ENCODE measurements at regions not wholly inside any gene's neighbourhood (a gene's known extent, or its start where the extent isn't known, plus 50 kb on each side); places are given as distances from the start of the nearest gene placed in this dataset.
"Not testable (repeated sequence)": the region's sequence is repeated elsewhere in the genome, so short reads cannot be mapped to it uniquely, and the experiment has no call there.

DNA sequence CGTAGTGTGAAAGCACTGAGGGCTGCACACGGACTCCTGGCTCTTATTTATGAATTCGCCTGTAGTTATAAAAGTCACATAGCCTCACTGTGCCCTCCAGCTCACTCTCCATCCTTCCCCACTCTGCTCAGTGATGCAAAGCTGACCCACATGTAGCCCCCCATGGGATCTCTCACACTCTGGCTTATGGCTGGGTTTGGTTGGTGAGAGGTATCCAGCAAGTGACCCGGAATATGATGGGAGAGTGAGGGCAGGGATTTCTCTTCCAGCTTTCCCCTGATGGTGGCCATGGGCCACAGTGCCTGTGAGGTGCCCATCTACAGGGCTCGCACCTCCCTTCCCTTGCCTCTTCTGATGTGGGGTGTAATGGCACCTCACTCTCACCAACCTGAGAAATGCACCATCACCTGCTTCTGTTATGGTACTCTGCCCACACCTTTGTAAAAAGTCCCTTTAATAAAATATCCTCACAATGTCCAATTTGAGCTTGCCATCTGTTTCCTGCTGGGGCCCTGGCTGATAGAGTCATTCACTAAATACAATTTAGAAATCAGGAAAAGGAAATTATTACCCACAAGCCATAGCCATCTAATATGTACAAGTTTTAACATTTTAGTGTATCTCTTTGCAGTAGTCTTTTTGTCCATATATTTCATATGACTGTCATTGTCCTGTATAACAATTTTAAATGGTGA, 93.6 kb downstream of the SCN11A start:
- H3K36me3 Mint-ChIP-seq = no peaks in the 10 kb centered on the region
- H3K4me1 ChIP-seq (ENCODE audit: control insufficient read depth, insufficient read depth, low read length) = no peaks in the 10 kb centered on the region
- no peaks in the 10 kb centered on the region for H3K27me3 ChIP-seq (ENCODE audit: control insufficient read depth, insufficient read depth, low read length)
- no peak overlapping the region for H3K27ac ChIP-seq (ENCODE audit: low read length)
- no peak overlapping the region for H3K4me3 Mint-ChIP-seq
- no peaks in the 10 kb centered on the region for H3K9me3 Mint-ChIP-seq
- intact Hi-C loops (cut with micrococcal nuclease) = no loop called here
- no peak overlapping the region for H3K27ac Mint-ChIP-seq
- no peaks in the 10 kb centered on the region for H3K9me3 ChIP-seq (ENCODE audit: control insufficient read depth, insufficient read depth, low read length)
- TF ChIP-seq, protein P1, sequence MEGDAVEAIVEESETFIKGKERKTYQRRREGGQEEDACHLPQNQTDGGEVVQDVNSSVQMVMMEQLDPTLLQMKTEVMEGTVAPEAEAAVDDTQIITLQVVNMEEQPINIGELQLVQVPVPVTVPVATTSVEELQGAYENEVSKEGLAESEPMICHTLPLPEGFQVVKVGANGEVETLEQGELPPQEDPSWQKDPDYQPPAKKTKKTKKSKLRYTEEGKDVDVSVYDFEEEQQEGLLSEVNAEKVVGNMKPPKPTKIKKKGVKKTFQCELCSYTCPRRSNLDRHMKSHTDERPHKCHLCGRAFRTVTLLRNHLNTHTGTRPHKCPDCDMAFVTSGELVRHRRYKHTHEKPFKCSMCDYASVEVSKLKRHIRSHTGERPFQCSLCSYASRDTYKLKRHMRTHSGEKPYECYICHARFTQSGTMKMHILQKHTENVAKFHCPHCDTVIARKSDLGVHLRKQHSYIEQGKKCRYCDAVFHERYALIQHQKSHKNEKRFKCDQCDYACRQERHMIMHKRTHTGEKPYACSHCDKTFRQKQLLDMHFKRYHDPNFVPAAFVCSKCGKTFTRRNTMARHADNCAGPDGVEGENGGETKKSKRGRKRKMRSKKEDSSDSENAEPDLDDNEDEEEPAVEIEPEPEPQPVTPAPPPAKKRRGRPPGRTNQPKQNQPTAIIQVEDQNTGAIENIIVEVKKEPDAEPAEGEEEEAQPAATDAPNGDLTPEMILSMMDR (IDR thresholded peaks at IDR 0.05) = no peak
- peak in 1 of 3 donors; percentile 7 for ATAC-seq
- H3K4me3 ChIP-seq (ENCODE audit: low read length) = no peak overlapping the region
- H3K4me1 Mint-ChIP-seq = no peaks in the 10 kb centered on the region
- WGBS (ENCODE audit: insufficient coverage) = 87% methylated on average over 5 of the region's 5 CpGs
- H3K27me3 Mint-ChIP-seq (ENCODE audit: low read depth in 2 of 2) = peaks cover 6 to 14% of the 10 kb centered on the region in 2 donors
- no peaks in the 10 kb centered on the region for H3K36me3 ChIP-seq (ENCODE audit: control insufficient read depth, insufficient read depth, low read length)
- DNase-seq = no peak

DNA sequence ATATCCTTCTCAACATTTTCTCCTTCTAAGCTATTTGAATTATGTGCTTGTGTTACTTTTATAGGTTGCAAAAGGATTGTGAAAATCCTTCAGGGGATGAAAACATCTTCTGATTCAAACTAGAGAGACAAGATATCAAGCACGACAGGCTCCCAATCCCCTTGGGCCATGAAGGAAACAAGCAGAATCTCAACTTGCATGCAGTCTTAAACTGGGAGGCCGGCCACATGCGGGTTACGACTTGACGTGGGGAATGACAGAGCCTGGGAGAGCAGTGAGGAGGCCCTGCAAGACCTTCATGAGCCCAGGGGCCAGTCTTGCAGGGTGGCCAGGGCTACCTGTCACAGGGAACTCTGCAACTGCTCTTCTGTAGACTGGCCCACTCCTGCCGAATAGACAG, 94.4 kb downstream of the SCN11A start:
- Mint-ChIP-seq H3K4me1 (no peaks in the 10 kb centered on the region), H3K36me3 (no peaks in the 10 kb centered on the region), H3K27me3 (ENCODE audit: low read depth in 2 of 2) (peaks cover 11 to 14% of the 10 kb centered on the region in 2 donors), H3K27ac (no peak overlapping the region), H3K9me3 (no peaks in the 10 kb centered on the region), H3K4me3 (no peak overlapping the region)
- TF ChIP-seq, protein P1 (IDR thresholded peaks at IDR 0.05) = no peak
- Histone ChIP-seq H3K27ac (ENCODE audit: low read length) (no peak overlapping the region), H3K36me3 (ENCODE audit: control insufficient read depth, insufficient read depth, low read length) (no peaks in the 10 kb centered on the region), H3K9me3 (ENCODE audit: control insufficient read depth, insufficient read depth, low read length) (no peaks in the 10 kb centered on the region), H3K4me3 (ENCODE audit: low read length) (no peak overlapping the region), H3K4me1 (ENCODE audit: control insufficient read depth, insufficient read depth, low read length) (no peaks in the 10 kb centered on the region), H3K27me3 (ENCODE audit: control insufficient read depth, insufficient read depth, low read length) (no peaks in the 10 kb centered on the region)
- DNase-seq (no peak), ATAC-seq (no peak)
- 90% methylated on average over 6 of the region's 6 CpGs for WGBS (ENCODE audit: insufficient coverage)
- intact Hi-C loops (cut with micrococcal nuclease) = no loop called here

DNA sequence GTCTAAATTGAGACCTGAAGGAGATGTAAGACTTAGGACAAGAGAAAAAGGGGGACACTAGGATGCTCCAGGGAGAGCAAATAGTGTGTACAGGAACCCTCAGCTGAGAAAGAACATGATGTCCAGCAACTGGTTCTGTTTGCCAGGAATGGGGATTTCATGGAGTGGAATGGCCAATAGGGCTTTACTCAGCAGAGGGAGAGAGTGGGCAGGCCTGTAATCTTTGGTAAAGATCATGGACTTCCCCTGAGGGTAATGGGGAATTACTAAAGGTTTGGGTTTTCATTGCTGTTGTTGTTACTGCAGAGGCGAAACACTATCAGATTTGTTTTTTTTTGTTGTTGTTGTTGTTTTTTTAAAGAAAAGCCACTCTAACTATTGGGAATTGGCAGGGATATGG, 99.0 kb downstream of the SCN11A start:
- 100% methylated on average over 1 of the region's 1 CpG for WGBS (ENCODE audit: insufficient coverage)

DNA sequence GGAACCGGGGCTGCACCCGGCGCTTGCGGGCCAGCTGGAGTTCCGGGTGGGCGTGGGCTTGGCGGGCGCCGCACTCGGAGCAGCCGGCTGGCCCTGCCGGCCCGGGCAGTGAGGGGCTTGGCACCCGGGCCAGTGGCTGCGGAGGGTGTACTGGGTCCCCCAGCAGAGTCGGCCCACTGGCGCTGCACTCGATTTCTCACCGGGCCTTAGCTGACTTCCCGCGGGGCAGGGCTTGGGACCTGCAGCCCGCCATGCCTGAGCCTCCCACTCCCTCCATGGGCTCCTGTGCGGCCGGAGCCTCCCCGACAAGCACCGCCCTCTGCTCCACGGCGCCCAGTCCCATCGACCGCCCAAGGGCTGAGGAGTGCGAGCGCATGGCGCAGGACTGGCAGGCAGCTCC, 100.6 kb downstream of the SCN11A start:
- H3K36me3 Mint-ChIP-seq; H3K4me1 ChIP-seq (ENCODE audit: control insufficient read depth, insufficient read depth, low read length); H3K36me3 ChIP-seq (ENCODE audit: control insufficient read depth, insufficient read depth, low read length); H3K27ac Mint-ChIP-seq; H3K9me3 Mint-ChIP-seq; H3K4me3 ChIP-seq (ENCODE audit: low read length); H3K27me3 ChIP-seq (ENCODE audit: control insufficient read depth, insufficient read depth, low read length); H3K27ac ChIP-seq (ENCODE audit: low read length); DNase-seq; intact Hi-C loops (cut with micrococcal nuclease); H3K4me3 Mint-ChIP-seq; H3K4me1 Mint-ChIP-seq; ATAC-seq; H3K9me3 ChIP-seq (ENCODE audit: control insufficient read depth, insufficient read depth, low read length): not testable (repeated sequence)
- peaks cover 11 to 14% of the 10 kb centered on the region in 2 donors for H3K27me3 Mint-ChIP-seq (ENCODE audit: low read depth in 2 of 2)
- WGBS (ENCODE audit: insufficient coverage) = 97% methylated on average over 33 of the region's 33 CpGs

More for the DNA sequence above, 99.0 kb downstream of the SCN11A start:
- Mint-ChIP-seq H3K4me3 (no peak overlapping the region), H3K4me1 (no peaks in the 10 kb centered on the region), H3K27me3 (ENCODE audit: low read depth in 2 of 2) (peaks cover 11 to 14% of the 10 kb centered on the region in 2 donors), H3K9me3 (no peaks in the 10 kb centered on the region), H3K36me3 (no peaks in the 10 kb centered on the region), H3K27ac (no peak overlapping the region)
- Histone ChIP-seq H3K9me3 (ENCODE audit: control insufficient read depth, insufficient read depth, low read length) (no peaks in the 10 kb centered on the region), H3K27me3 (ENCODE audit: control insufficient read depth, insufficient read depth, low read length) (no peaks in the 10 kb centered on the region), H3K4me3 (ENCODE audit: low read length) (no peak overlapping the region), H3K4me1 (ENCODE audit: control insufficient read depth, insufficient read depth, low read length) (no peaks in the 10 kb centered on the region), H3K27ac (ENCODE audit: low read length) (no peak overlapping the region), H3K36me3 (ENCODE audit: control insufficient read depth, insufficient read depth, low read length) (no peaks in the 10 kb centered on the region)
- ATAC-seq (no peak), DNase-seq (no peak)
- TF ChIP-seq, protein P1 (IDR thresholded peaks at IDR 0.05) = no peak
- intact Hi-C loops (cut with micrococcal nuclease) = no loop called here
